ENCODE measurements at regions not wholly inside any gene's neighbourhood (a gene's known extent, or its start where the extent isn't known, plus 50 kb on each side); places are given as distances from the start of the nearest gene placed in this dataset.
"Not testable (repeated sequence)": the region's sequence is repeated elsewhere in the genome, so short reads cannot be mapped to it uniquely, and the experiment has no call there.

- Histone ChIP-seq H3K36me3 (ENCODE audit: control insufficient read depth, insufficient read depth, low read length) (no peaks in the 10 kb centered on the region), H3K27ac (ENCODE audit: low read length) (peak overlapping the region; percentile 70; the same call in 1 of the 2 replicates), H3K4me3 (ENCODE audit: low read depth in 2 of 2, low read length in 2 of 2) (no peak overlapping the region), H3K4me1 (ENCODE audit: control insufficient read depth, insufficient read depth, low read length) (peaks cover 8% of the 10 kb centered on the region; the same call in 1 of the 2 replicates), H3K9me3 (ENCODE audit: control insufficient read depth, insufficient read depth, low read depth, low read length) (no peaks in the 10 kb centered on the region; the same call in 1 of the 2 replicates), H3K27me3 (ENCODE audit: control insufficient read depth, insufficient read depth, low read length) (no peaks in the 10 kb centered on the region)
- intact Hi-C loops (cut with micrococcal nuclease; ENCODE audit: unreplicated experiment) (loop anchor here (10.0 kb wide), 1 partner anchor 135 kb away; no protein-coding TSS in a partner anchor), in situ Hi-C loops (cut with HindIII; ENCODE audit: low pct_unique_long_range_greater_than_20kb, low sequenced_read_pairs) (no loop called here)
- ATAC-seq (no peak), DNase-seq (ENCODE audit: low read depth, low spot score) (no peak)
- no TSS peak for BruUV-seq (replicated peaks)
- TF ChIP-seq SIN3A (IDR thresholded peaks at IDR 0.05; ENCODE audit: borderline replicate concordance, insufficient read depth, low read depth, low read length) (no peak), REST (IDR thresholded peaks at IDR 0.05; ENCODE audit: insufficient read depth in 1 of 2, low read depth in 2 of 2, low read length in 1 of 2) (no peak), TCF7L2 (IDR thresholded peaks at IDR 0.05; ENCODE audit: low read depth, low read length) (no peak), POLR2AphosphoS5 (IDR thresholded peaks at IDR 0.05; ENCODE audit: low read depth, low read length) (no peak), CTCF (IDR thresholded peaks at IDR 0.05) (no peak)
- ChIA-PET CTCF (no interaction called here), POLR2A (no interaction called here)
Measured at GRCh38 chr5:92939428-92939827, 641.6 kb downstream of the NR2F1-AS1 start.

GRCh38 chr5:92937396-92937795 is 643.6 kb downstream of the NR2F1-AS1 start:
- H3K4me1 ChIP-seq (ENCODE audit: control insufficient read depth, insufficient read depth, low read length); H3K9me3 ChIP-seq (ENCODE audit: control insufficient read depth, insufficient read depth, low read depth, low read length); POLR2A ChIA-PET; DNase-seq (ENCODE audit: low read depth, low spot score); H3K27ac ChIP-seq (ENCODE audit: low read length); H3K36me3 ChIP-seq (ENCODE audit: control insufficient read depth, insufficient read depth, low read length); CTCF ChIA-PET; BruUV-seq (replicated peaks); in situ Hi-C loops (cut with HindIII; ENCODE audit: low pct_unique_long_range_greater_than_20kb, low sequenced_read_pairs); H3K27me3 ChIP-seq (ENCODE audit: control insufficient read depth, insufficient read depth, low read length); H3K4me3 ChIP-seq (ENCODE audit: low read depth in 2 of 2, low read length in 2 of 2); ATAC-seq: not testable (repeated sequence)
- intact Hi-C loops (cut with micrococcal nuclease; ENCODE audit: unreplicated experiment) = loop anchor here (10.0 kb wide), 1 partner anchor 137 kb away; no protein-coding TSS in a partner anchor

- POLR2A ChIA-PET = no interaction called here
- ATAC-seq = no peak
- intact Hi-C loops (cut with micrococcal nuclease; ENCODE audit: unreplicated experiment) (loop anchor here (10.0 kb wide), 1 partner anchor 145 kb away; no protein-coding TSS in a partner anchor), in situ Hi-C loops (cut with HindIII; ENCODE audit: low pct_unique_long_range_greater_than_20kb, low sequenced_read_pairs) (no loop called here)
- TF ChIP-seq TCF7L2 (IDR thresholded peaks at IDR 0.05; ENCODE audit: low read depth, low read length) (no peak), REST (IDR thresholded peaks at IDR 0.05; ENCODE audit: insufficient read depth in 1 of 2, low read depth in 2 of 2, low read length in 1 of 2) (no peak), POLR2AphosphoS5 (IDR thresholded peaks at IDR 0.05; ENCODE audit: low read depth, low read length) (no peak), CTCF (IDR thresholded peaks at IDR 0.05) (no peak), SIN3A (IDR thresholded peaks at IDR 0.05; ENCODE audit: borderline replicate concordance, insufficient read depth, low read depth, low read length) (no peak)
- peaks cover 16% of the 10 kb centered on the region for H3K4me1 ChIP-seq (ENCODE audit: control insufficient read depth, insufficient read depth, low read length)
- H3K36me3 ChIP-seq (ENCODE audit: control insufficient read depth, insufficient read depth, low read length) = no peaks in the 10 kb centered on the region
- H3K27me3 ChIP-seq (ENCODE audit: control insufficient read depth, insufficient read depth, low read length) = no peaks in the 10 kb centered on the region
- peak overlapping the region; percentile 79; the same call in 1 of the 2 replicates for H3K27ac ChIP-seq (ENCODE audit: low read length)
- DNase-seq (ENCODE audit: low read depth, low spot score) = no peak
- H3K9me3 ChIP-seq (ENCODE audit: control insufficient read depth, insufficient read depth, low read depth, low read length) = no peaks in the 10 kb centered on the region; the same call in 1 of the 2 replicates
- BruUV-seq (replicated peaks) = no TSS peak
- CTCF ChIA-PET = no interaction called here
- H3K4me3 ChIP-seq (ENCODE audit: low read depth in 2 of 2, low read length in 2 of 2) = no peak overlapping the region
Measured at GRCh38 chr5:92930057-92930456, 651.0 kb downstream of the NR2F1-AS1 start.
